ENCODE measurements at regions not wholly inside any gene's neighbourhood (a gene's known extent, or its start where the extent isn't known, plus 50 kb on each side); places are given as distances from the start of the nearest gene placed in this dataset.
"Not testable (repeated sequence)": the region's sequence is repeated elsewhere in the genome, so short reads cannot be mapped to it uniquely, and the experiment has no call there.

DNA sequence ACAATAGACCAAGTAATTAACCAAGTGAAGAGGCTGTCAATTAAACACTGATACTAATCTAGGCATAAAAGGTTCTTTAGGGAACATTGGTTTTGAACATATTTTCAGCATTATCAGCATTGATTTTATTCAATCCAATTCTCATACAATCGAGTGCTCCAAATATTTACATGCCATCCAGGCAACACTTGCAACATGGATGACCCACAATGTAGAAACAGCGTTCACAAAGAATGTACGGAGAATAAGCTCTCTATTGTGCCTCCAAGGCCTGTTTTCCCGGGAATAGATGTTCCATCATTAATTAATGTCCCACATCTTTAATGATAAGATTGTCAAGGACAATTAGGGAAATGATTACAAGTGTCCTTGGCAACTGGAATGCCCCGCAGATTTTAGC, 117.4 kb downstream of the RFX6 start:
- TF ChIP-seq, protein P1, sequence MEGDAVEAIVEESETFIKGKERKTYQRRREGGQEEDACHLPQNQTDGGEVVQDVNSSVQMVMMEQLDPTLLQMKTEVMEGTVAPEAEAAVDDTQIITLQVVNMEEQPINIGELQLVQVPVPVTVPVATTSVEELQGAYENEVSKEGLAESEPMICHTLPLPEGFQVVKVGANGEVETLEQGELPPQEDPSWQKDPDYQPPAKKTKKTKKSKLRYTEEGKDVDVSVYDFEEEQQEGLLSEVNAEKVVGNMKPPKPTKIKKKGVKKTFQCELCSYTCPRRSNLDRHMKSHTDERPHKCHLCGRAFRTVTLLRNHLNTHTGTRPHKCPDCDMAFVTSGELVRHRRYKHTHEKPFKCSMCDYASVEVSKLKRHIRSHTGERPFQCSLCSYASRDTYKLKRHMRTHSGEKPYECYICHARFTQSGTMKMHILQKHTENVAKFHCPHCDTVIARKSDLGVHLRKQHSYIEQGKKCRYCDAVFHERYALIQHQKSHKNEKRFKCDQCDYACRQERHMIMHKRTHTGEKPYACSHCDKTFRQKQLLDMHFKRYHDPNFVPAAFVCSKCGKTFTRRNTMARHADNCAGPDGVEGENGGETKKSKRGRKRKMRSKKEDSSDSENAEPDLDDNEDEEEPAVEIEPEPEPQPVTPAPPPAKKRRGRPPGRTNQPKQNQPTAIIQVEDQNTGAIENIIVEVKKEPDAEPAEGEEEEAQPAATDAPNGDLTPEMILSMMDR (IDR thresholded peaks at IDR 0.05), result no peak
- no peak for DNase-seq
- Histone ChIP-seq H3K9me3 (no peaks in the 10 kb centered on the region), H3K27ac (no peak overlapping the region), H3K4me1 (no peaks in the 10 kb centered on the region), H3K36me3 (no peaks in the 10 kb centered on the region), H3K4me3 (no peak overlapping the region), H3K27me3 (no peaks in the 10 kb centered on the region)
- WGBS, 2 donors, result 28 to 30% methylated on average over 5 of the region's 5 CpGs
- no peak for FAIRE-seq
- intact Hi-C loops (cut with DNase I), result no loop called here
- ATAC-seq, result no peak

DNA sequence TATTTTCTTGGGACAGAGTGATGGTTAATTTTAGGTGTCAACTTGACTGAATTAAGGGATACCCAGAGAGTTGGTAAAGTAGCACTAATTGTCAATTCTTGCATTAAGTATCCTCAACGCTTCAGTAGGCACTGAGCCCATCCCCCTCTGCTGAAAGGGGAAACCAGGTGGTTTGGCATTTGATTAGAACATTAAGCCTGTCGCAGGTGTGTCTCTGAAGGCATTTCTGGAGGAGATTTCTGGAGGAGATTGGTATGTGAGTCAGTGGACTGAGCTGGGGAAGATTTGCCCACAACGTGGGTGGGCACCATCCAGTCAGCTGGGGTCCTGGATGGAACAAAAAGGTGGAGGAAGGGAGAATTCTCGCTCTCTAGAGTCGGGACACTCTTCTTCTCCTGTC, 119.8 kb downstream of the RFX6 start:
- H3K9me3 ChIP-seq, result no peaks in the 10 kb centered on the region
- H3K27ac ChIP-seq, result no peak overlapping the region
- intact Hi-C loops (cut with DNase I), result no loop called here
- 44 to 51% methylated on average over 5 of the region's 5 CpGs for WGBS, 2 donors
- H3K27me3 ChIP-seq, result no peaks in the 10 kb centered on the region
- DNase-seq (no peak), ATAC-seq (no peak), FAIRE-seq (no peak)
- TF ChIP-seq, protein P1 (IDR thresholded peaks at IDR 0.05), result no peak
- no peak overlapping the region for H3K4me3 ChIP-seq
- H3K36me3 ChIP-seq, result no peaks in the 10 kb centered on the region
- H3K4me1 ChIP-seq, result no peaks in the 10 kb centered on the region

DNA sequence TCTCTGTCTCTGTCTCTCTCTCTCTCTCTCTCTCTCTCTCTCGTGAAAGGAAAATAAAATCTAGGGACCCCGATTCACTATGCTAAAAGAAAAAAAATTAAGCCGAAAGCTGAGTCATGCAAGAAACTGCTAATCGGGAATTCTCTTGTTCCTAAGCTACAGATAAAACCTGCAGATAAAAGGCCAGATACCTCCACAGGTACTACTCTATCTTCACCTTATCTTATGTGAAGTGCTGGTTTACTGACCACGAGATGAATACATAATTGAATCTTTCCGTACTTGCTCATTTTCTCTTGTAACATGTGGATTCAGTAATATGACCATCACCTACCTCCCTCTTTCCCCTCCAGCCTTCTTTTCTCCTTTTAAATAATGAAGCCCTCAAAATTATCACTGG, 120.5 kb downstream of the RFX6 start:
- intact Hi-C loops (cut with DNase I), result no loop called here
- Histone ChIP-seq H3K27ac (no peak overlapping the region), H3K27me3 (no peaks in the 10 kb centered on the region), H3K4me1 (no peaks in the 10 kb centered on the region), H3K9me3 (no peaks in the 10 kb centered on the region), H3K36me3 (no peaks in the 10 kb centered on the region), H3K4me3 (no peak overlapping the region)
- 38 to 44% methylated on average over 6 of the region's 6 CpGs for WGBS, 2 donors
- DNase-seq (no peak), ATAC-seq (no peak), FAIRE-seq (no peak)
- TF ChIP-seq, protein P1 (IDR thresholded peaks at IDR 0.05), result no peak

DNA sequence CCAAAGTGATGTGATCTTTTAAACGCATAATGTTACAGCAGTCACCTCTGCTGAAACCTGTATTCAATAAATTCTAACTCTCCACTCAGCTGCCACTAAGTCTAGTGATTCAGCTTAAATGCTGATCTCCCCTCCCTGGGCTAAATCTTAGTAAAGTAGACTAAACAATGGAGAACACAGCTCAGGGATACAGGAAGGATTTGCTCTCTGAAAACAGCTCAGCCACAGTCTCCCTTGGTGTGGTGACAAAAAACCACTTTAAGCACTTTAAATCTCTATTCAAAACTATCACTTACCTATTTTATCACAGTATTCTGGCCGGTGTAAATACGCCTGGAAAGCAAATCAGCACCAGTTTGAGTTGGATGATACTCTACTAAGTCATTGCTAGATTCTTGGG, 130.6 kb downstream of the RFX6 start:
- FAIRE-seq (no peak), DNase-seq (no peak), ATAC-seq (no peak)
- WGBS, 2 donors, result 52 to 68% methylated on average over 3 of the region's 3 CpGs
- intact Hi-C loops (cut with DNase I), result no loop called here
- H3K4me3 ChIP-seq, result no peak overlapping the region
- TF ChIP-seq, protein P1 (IDR thresholded peaks at IDR 0.05), result no peak
- no peaks in the 10 kb centered on the region for H3K36me3 ChIP-seq
- no peaks in the 10 kb centered on the region for H3K27me3 ChIP-seq
- H3K4me1 ChIP-seq, result no peaks in the 10 kb centered on the region
- no peaks in the 10 kb centered on the region for H3K9me3 ChIP-seq
- H3K27ac ChIP-seq, result no peak overlapping the region

DNA sequence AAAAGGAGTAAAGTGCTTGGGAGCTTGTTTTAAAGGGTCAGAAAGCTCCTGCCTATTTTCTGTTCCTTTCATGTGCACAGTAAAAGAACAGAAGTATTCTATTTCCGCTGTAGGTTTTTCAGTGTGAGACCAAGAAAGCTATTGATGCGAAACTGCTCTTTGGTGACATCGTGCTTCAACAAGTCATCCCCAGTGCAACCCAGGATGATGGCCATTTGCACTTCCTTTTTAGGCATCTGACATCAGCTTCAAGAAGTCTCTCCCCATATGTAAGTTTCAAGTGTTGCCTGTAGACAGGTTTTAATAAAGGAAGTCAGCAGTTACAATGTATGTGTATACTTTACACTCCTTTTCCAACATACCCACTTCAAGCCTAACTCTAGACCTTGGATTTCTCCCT, 131.6 kb downstream of the RFX6 start:
- Histone ChIP-seq H3K4me3 (no peak overlapping the region), H3K27ac (no peak overlapping the region), H3K27me3 (no peaks in the 10 kb centered on the region), H3K9me3 (no peaks in the 10 kb centered on the region), H3K4me1 (no peaks in the 10 kb centered on the region), H3K36me3 (no peaks in the 10 kb centered on the region)
- no peak for DNase-seq
- WGBS, 2 donors, result 73 to 80% methylated on average over 3 of the region's 3 CpGs
- no peak for FAIRE-seq
- TF ChIP-seq, protein P1 (IDR thresholded peaks at IDR 0.05), result no peak
- no peak for ATAC-seq
- intact Hi-C loops (cut with DNase I), result no loop called here

DNA sequence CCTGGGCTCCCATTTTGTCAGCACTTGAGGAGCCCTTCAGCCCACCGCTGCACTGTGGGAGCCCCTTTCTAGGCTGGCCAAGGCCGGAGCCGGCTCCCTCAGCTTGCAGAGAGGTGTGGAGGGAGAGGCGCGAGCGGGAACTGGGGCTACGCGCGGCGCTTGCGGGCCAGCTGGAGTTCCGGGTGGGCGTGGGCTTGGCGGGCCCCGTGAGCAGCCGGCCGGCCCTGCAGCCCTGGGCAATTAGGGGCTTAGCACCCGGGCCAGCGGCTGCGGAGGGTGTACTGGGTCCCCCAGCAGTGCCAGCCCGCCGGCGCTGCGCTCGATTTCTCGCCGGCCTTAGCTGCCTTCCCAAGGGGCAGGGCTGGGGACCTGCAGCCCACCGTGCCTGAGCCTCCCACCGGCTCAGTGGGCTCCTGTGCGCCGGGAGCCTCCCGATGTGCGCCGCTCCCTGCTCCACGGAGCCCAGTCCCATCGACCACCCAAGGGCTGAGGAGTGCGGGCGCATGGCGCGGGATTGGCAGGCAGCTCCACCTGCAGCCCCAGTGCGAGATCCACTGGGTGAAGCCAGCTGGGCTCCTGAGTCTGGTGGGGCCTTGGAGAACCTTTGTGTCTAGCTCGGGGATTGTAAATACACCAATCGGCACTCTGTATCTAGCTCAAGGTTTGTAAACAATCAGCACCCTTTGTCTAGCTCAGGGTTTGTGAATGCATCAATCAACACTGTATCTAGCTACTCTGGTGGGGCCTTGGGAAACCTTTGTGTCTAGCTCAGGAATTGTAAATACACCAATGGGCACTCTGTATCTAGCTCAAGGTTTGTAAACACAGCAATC, 137.8 kb downstream of the RFX6 start:
- 84 to 85% methylated on average over 27 to 43 of the region's 43 CpGs for WGBS, 2 donors
- H3K27ac ChIP-seq; H3K36me3 ChIP-seq; H3K9me3 ChIP-seq; intact Hi-C loops (cut with DNase I); H3K4me1 ChIP-seq; ATAC-seq; H3K4me3 ChIP-seq; FAIRE-seq; H3K27me3 ChIP-seq: not testable (repeated sequence)
- peak in 1 of 6 donors; percentile 32 for DNase-seq

DNA sequence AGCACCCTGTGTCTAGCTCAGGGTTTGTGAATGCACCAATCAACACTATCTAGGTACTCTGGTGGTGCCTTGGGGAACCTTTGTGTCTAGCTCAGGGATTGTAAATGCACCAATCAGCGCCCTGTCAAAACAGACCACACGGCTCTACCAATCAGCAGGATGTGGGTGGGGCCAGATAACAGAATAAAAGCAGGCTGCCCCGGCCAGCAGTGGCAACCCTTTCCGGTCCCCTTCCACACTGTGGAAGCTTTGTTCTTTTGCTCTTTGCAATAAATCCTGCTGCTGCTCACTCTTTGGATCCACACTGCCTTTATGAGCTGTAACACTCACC, 138.4 kb downstream of the RFX6 start:
- intact Hi-C loops (cut with DNase I); H3K27ac ChIP-seq; H3K9me3 ChIP-seq; H3K36me3 ChIP-seq; DNase-seq; H3K4me3 ChIP-seq; ATAC-seq; FAIRE-seq; H3K27me3 ChIP-seq; H3K4me1 ChIP-seq: not testable (repeated sequence)
- WGBS, 2 donors, result 65 to 67% methylated on average over 4 of the region's 4 CpGs
